IMR-90 (cell line): ENCODE measurements at regions not wholly inside any gene's neighbourhood (a gene's known extent, or its start where the extent isn't known, plus 50 kb on each side); places are given as distances from the start of the nearest gene placed in this dataset.

Experiments
- ATAC-seq: fragments of 200-7000 bp; cut with Tn5 transposase; 2 replicates; pipeline ENCODE4 v1.9.1; 2020; ENCODE audit warnings: low read depth, mild to moderate bottlenecking, moderate library complexity
- BruUV-seq: library from RNA; stranded (reverse); fragments of 400-500 nt; replicated peaks from 2 replicates; lab custom pipeline; 2021; lab: Mats Ljungman, UMichigan
- CTCF ChIA-PET: fragments of 300-600 bp; formaldehyde crosslinking; extraction: SDS; loops from one replicate; lab custom pipeline; 2021; ENCODE audit warnings: antibody characterized with exemption; lab: Yijun Ruan, JAX
- POLR2A ChIA-PET: fragments of 300-600 bp; sonication (Branson Sonifier 250); formaldehyde crosslinking; loops from one replicate; lab custom pipeline; 2022; ENCODE audit warnings: antibody characterized with exemption; ENCODE audit not compliant: unreplicated experiment; lab: Charles Lee
- DNase-seq: peaks from one replicate; pipeline ENCODE4 v3.0.0; 2013
- H2AFZ ChIP-seq: replicated peaks from 2 replicates; pipeline ENCODE3; 2013; ENCODE audit warnings: low read length, mild to moderate bottlenecking; ENCODE audit not compliant: poor library complexity
- H2AK5ac ChIP-seq: 2 replicates; pipeline ENCODE4 v1.6.1; 2013; ENCODE audit warnings: low read depth, low read length, inconsistent platforms
- H2AK9ac ChIP-seq: replicated peaks from 2 replicates; pipeline ENCODE3; 2013; ENCODE audit warnings: mild to moderate bottlenecking, low read depth, low read length, moderate library complexity; ENCODE audit not compliant: poor library complexity
- H2BK120ac ChIP-seq: 2 replicates; pipeline ENCODE4 v1.6.1; 2013; ENCODE audit warnings: low read depth, low read length, inconsistent platforms
- H2BK15ac ChIP-seq: 3 replicates; pipeline ENCODE4 v1.6.1; 2013; ENCODE audit warnings: low read depth, low read length, inconsistent platforms
- H2BK20ac ChIP-seq: 2 replicates; pipeline ENCODE4 v1.6.1; 2013; ENCODE audit warnings: low read depth, mild to moderate bottlenecking, inconsistent platforms, low read length, moderate library complexity
- H2BK5ac ChIP-seq: 2 replicates; pipeline ENCODE4 v1.6.1; 2013; ENCODE audit warnings: mild to moderate bottlenecking, low read depth, low read length, inconsistent platforms; ENCODE audit not compliant: poor library complexity, severe bottlenecking
- H3K14ac ChIP-seq: replicated peaks from 2 replicates; pipeline ENCODE4 v1.6.1; 2013; ENCODE audit warnings: low read depth, low read length, inconsistent platforms
- H3K18ac ChIP-seq: 2 replicates; pipeline ENCODE4 v1.6.1; 2013; ENCODE audit warnings: low read depth, low read length, control low read depth
- H3K23ac ChIP-seq: 2 replicates; pipeline ENCODE4 v1.6.1; 2013; ENCODE audit warnings: low read depth, low read length, inconsistent platforms
- H3K27ac ChIP-seq: 2 replicates; pipeline ENCODE4 v1.5.1; 2013; ENCODE audit warnings: mild to moderate bottlenecking, control low read depth, low read length; ENCODE audit not compliant: insufficient read depth
- H3K27me3 ChIP-seq: 2 replicates; pipeline ENCODE4 v1.6.1; 2013; ENCODE audit warnings: low read length; ENCODE audit not compliant: control insufficient read depth, insufficient read depth
- H3K36me3 ChIP-seq: 2 replicates; pipeline ENCODE4 v1.6.1; 2013; ENCODE audit warnings: low read length, mixed read lengths; ENCODE audit not compliant: control insufficient read depth, insufficient read depth
- H3K4ac ChIP-seq: 2 replicates; pipeline ENCODE4 v1.6.1; 2013; ENCODE audit warnings: low read depth, low read length, inconsistent platforms
- H3K4me1 ChIP-seq: 2 replicates; pipeline ENCODE4 v1.6.1; 2013; ENCODE audit warnings: low read length, mixed read lengths; ENCODE audit not compliant: control insufficient read depth, insufficient read depth
- H3K4me2 ChIP-seq: 2 replicates; pipeline ENCODE4 v1.6.1; 2013; ENCODE audit warnings: low read depth, mild to moderate bottlenecking, control low read depth, low read length, moderate library complexity
- H3K4me3 ChIP-seq: 2 replicates; pipeline ENCODE4 v1.5.1; 2013; ENCODE audit warnings: low read depth, mild to moderate bottlenecking, control low read depth, low read length, moderate library complexity; ENCODE audit not compliant: insufficient read depth
- H3K56ac ChIP-seq: 2 replicates; pipeline ENCODE4 v1.6.1; 2013; ENCODE audit warnings: low read length, inconsistent platforms; ENCODE audit not compliant: insufficient read depth; ENCODE audit errors: extremely low read depth
- H3K79me1 ChIP-seq, 2 experiments: 2 replicates each; pipeline ENCODE4 v1.6.1; 2013; ENCODE audit warnings: low read length in 2 of 2, inconsistent platforms in 1 of 2, low read depth in 1 of 2
- H3K9ac ChIP-seq: 2 replicates; pipeline ENCODE4 v1.6.1; 2013; ENCODE audit warnings: low read depth, low read length, control low read depth
- H3K9me1 ChIP-seq: 2 replicates; pipeline ENCODE4 v1.6.1; 2013; ENCODE audit warnings: low read length, inconsistent platforms; ENCODE audit not compliant: insufficient read depth
- H3K9me3 ChIP-seq: 2 replicates; pipeline ENCODE4 v1.6.1; 2013; ENCODE audit warnings: low read length; ENCODE audit not compliant: control insufficient read depth, insufficient read depth
- H4K20me1 ChIP-seq: 2 replicates; pipeline ENCODE4 v1.6.1; 2013; ENCODE audit warnings: low read length, inconsistent platforms; ENCODE audit not compliant: insufficient read depth
- H4K5ac ChIP-seq: 2 replicates; pipeline ENCODE4 v1.6.1; 2013; ENCODE audit warnings: mild to moderate bottlenecking, low read depth, low read length, control low read depth
- H4K8ac ChIP-seq, 2 experiments: 2 replicates each; pipeline ENCODE4 v1.6.1; 2013; ENCODE audit warnings: low read depth in 2 of 2, low read length in 2 of 2, control low read depth in 1 of 2, inconsistent platforms in 1 of 2
- H4K91ac ChIP-seq: 2 replicates; pipeline ENCODE4 v1.6.1; 2013; ENCODE audit warnings: low read depth, low read length, inconsistent platforms; ENCODE audit not compliant: insufficient read depth
- BHLHE40 ChIP-seq: fragments of 150-350 bp; IDR thresholded peaks from 2 replicates; pipeline ENCODE4 v1.6.1; 2016; ENCODE audit warnings: mild to moderate bottlenecking, low read depth, low read length
- CEBPB ChIP-seq: IDR thresholded peaks from 2 replicates; pipeline ENCODE4 v1.6.1; 2012; ENCODE audit warnings: low read depth, low read length, improper control_type of control experiment
- CHD1 ChIP-seq: IDR thresholded peaks from 2 replicates; pipeline ENCODE4 v1.6.1; 2012; ENCODE audit warnings: low read depth, low read length, improper control_type of control experiment
- CTCF ChIP-seq: conservative IDR thresholded peaks from 2 replicates; pipeline ENCODE4 v1.5.1; 2012; ENCODE audit warnings: mild to moderate bottlenecking, low read depth, low read length, improper control_type of control experiment
- FOS ChIP-seq: fragments of 150-350 bp; IDR thresholded peaks from 2 replicates; pipeline ENCODE4 v1.6.1; 2016; ENCODE audit warnings: low read depth, low read length
- MAFK ChIP-seq: IDR thresholded peaks from 2 replicates; pipeline ENCODE4 v1.6.1; 2012; ENCODE audit warnings: low read depth, low read length, improper control_type of control experiment
- MXI1 ChIP-seq: IDR thresholded peaks from 2 replicates; pipeline ENCODE4 v1.6.1; 2012; ENCODE audit warnings: low read depth, mild to moderate bottlenecking, low read length, moderate library complexity, borderline replicate concordance
- NFE2L2 ChIP-seq: fragments of 150-350 bp; IDR thresholded peaks from 2 replicates; pipeline ENCODE4 v1.6.1; 2016; ENCODE audit warnings: low read depth, mild to moderate bottlenecking, low read length
- POLR2A ChIP-seq: IDR thresholded peaks from 2 replicates; pipeline ENCODE4 v1.6.1; 2012; ENCODE audit warnings: mild to moderate bottlenecking, low read depth, low read length
- RAD21 ChIP-seq: IDR thresholded peaks from 2 replicates; pipeline ENCODE4 v1.6.1; 2012; ENCODE audit warnings: low read length, improper control_type of control experiment
- RCOR1 ChIP-seq: IDR thresholded peaks from 2 replicates; pipeline ENCODE4 v1.6.1; 2012; ENCODE audit warnings: mild to moderate bottlenecking, low read length, improper control_type of control experiment; ENCODE audit not compliant: insufficient replicate concordance
- RFX5 ChIP-seq: IDR thresholded peaks from 2 replicates; pipeline ENCODE4 v1.8.0; 2012; ENCODE audit warnings: low read depth, mild to moderate bottlenecking, low read length, moderate library complexity
- WGBS, 2 experiments: methylation state at CpG; one replicate each; pipeline versions ENCODE4 v1.1.5 to v1.1.7; 2013; ENCODE audit warnings: missing lambda C conversion rate in 2 of 2; ENCODE audit not compliant: insufficient read length in 1 of 2; ENCODE audit errors: extremely low coverage in 2 of 2; 5-methylcytosine and 5-hydroxymethylcytosine counted together
- dilution Hi-C: fragments of 300-500 bp; cut with HindIII; formaldehyde crosslinking; loops from one replicate; pipeline ENCODE4 v1.14.3; 2018; ENCODE audit warnings: low sequenced_read_pairs; ENCODE audit not compliant: unreplicated experiment
- in situ Hi-C: fragments of 300-500 bp; cut with MboI; formaldehyde crosslinking; loops from 3 replicates; pipeline ENCODE4 v1.14.3; 2019; ENCODE audit warnings: low sequenced_read_pairs, inconsistent platforms, mixed read lengths
- intact Hi-C: fragments of 100-400 bp; cut with micrococcal nuclease; formaldehyde crosslinking; loops from 2 replicates; pipeline ENCODE4 v1.10.0; 2022
- TF ChIP-seq, protein P1 (sequence below): fragments of 150-350 bp; IDR thresholded peaks from 2 replicates; pipeline ENCODE4 v1.6.1; 2017; ENCODE audit warnings: mild to moderate bottlenecking, antibody characterized with exemption, low read length, low read depth
- TF ChIP-seq, protein P2 (sequence below): fragments of 150-350 bp; IDR thresholded peaks from 2 replicates; pipeline ENCODE4 v1.6.1; 2016; ENCODE audit warnings: low read depth, mild to moderate bottlenecking, low read length, moderate library complexity, borderline replicate concordance

DNA sequence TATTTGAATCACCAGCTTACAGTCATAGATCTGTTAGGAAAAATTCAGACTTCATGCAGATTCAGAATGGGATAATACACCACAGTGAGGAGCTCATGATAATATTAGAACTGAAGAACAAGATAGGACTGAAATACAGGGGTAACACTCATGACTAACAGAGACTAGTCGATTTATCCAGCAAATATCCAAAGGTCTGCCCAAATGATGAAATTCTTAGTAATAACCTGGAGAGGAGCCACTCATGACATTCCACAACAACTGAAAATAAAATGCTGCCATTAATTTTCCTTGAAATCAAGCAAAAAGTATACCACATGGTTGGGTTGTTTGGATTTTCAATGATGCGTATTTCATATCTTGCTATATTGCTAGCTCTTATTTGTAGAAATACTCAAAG is 903.7 kb upstream of the ADGRL3 start:
- POLR2A ChIA-PET, result no interaction called here

More for the DNA sequence above, 903.7 kb upstream of the ADGRL3 start:
- Histone ChIP-seq H3K4me1 (no peaks in the 10 kb centered on the region), H3K36me3 (no peaks in the 10 kb centered on the region), H3K23ac (no peak overlapping the region), H2BK5ac (no peak overlapping the region), H2BK120ac (no peak overlapping the region), H3K9ac (no peak overlapping the region), H3K14ac (no peak overlapping the region), H4K91ac (no peak overlapping the region), H3K18ac (no peak overlapping the region), H2AK5ac (no peak overlapping the region), H3K4ac (no peak overlapping the region), H3K56ac (no peak overlapping the region), H2AFZ (no peak overlapping the region), H3K27ac (no peak overlapping the region), H4K8ac (no peak overlapping the region), H3K4me2 (no peak overlapping the region), H2BK15ac (no peak overlapping the region), H2AK9ac (no peak overlapping the region), H3K9me3 (no peaks in the 10 kb centered on the region), H4K20me1 (no peaks in the 10 kb centered on the region), H4K5ac (no peak overlapping the region), H2BK20ac (no peak overlapping the region), H3K9me1 (no peaks in the 10 kb centered on the region), H3K27me3 (no peaks in the 10 kb centered on the region), H3K4me3 (no peak overlapping the region), H3K79me1 (no peaks in the 10 kb centered on the region)
- BruUV-seq, result no TSS peak
- in situ Hi-C loops (no loop called here), dilution Hi-C loops (no loop called here), intact Hi-C loops (no loop called here)
- DNase-seq (no peak), ATAC-seq (no peak)
- 40% methylated on average over 1 of the region's 2 CpGs; no CpG with 5 or more reads in 1 of the 2 experiments for WGBS, 2 experiments
- TF ChIP-seq RCOR1 (no peak), CTCF (no peak), NFE2L2 (no peak), FOS (no peak), CEBPB (no peak), MXI1 (no peak), MAFK (no peak), CHD1 (no peak), BHLHE40 (no peak), RAD21 (no peak), RFX5 (no peak), POLR2A (no peak)
- TF ChIP-seq, protein P1, sequence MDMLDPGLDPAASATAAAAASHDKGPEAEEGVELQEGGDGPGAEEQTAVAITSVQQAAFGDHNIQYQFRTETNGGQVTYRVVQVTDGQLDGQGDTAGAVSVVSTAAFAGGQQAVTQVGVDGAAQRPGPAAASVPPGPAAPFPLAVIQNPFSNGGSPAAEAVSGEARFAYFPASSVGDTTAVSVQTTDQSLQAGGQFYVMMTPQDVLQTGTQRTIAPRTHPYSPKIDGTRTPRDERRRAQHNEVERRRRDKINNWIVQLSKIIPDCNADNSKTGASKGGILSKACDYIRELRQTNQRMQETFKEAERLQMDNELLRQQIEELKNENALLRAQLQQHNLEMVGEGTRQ, result no peak
- TF ChIP-seq, protein P2, sequence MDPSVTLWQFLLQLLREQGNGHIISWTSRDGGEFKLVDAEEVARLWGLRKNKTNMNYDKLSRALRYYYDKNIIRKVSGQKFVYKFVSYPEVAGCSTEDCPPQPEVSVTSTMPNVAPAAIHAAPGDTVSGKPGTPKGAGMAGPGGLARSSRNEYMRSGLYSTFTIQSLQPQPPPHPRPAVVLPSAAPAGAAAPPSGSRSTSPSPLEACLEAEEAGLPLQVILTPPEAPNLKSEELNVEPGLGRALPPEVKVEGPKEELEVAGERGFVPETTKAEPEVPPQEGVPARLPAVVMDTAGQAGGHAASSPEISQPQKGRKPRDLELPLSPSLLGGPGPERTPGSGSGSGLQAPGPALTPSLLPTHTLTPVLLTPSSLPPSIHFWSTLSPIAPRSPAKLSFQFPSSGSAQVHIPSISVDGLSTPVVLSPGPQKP, result no peak
- CTCF ChIA-PET, result no interaction called here
